ENCODE measurements at regions not wholly inside any gene's neighbourhood (a gene's known extent, or its start where the extent isn't known, plus 50 kb on each side); places are given as distances from the start of the nearest gene placed in this dataset.

GRCh38 chr9:2907411-2907810 is 63.5 kb upstream of the PUM3 start:
- ATAC-seq (ENCODE audit: low read depth) (no peak), DNase-seq (no peak)
- Mint-ChIP-seq H3K4me1 (no peaks in the 10 kb centered on the region), H3K4me3 (no peak overlapping the region), H3K9me3 (no peaks in the 10 kb centered on the region), H3K27me3 (peaks cover 6% of the 10 kb centered on the region), H3K36me3 (ENCODE audit: low read depth) (no peaks in the 10 kb centered on the region), H3K27ac (no peak overlapping the region)
- CTCF ChIA-PET: no interaction called here
- intact Hi-C loops (cut with micrococcal nuclease): no loop called here
- TF ChIP-seq CTCF (IDR thresholded peaks at IDR 0.05): no peak
- POLR2A ChIA-PET: no interaction called here

- Mint-ChIP-seq H3K27ac (no peak overlapping the region), H3K36me3 (ENCODE audit: low read depth) (no peaks in the 10 kb centered on the region), H3K9me3 (no peaks in the 10 kb centered on the region), H3K4me1 (no peaks in the 10 kb centered on the region), H3K27me3 (peaks cover 6% of the 10 kb centered on the region), H3K4me3 (no peak overlapping the region)
- intact Hi-C loops (cut with micrococcal nuclease): no loop called here
- no peak for TF ChIP-seq CTCF (IDR thresholded peaks at IDR 0.05)
- ATAC-seq (ENCODE audit: low read depth): no peak
- ChIA-PET POLR2A (no interaction called here), CTCF (no interaction called here)
- no peak for DNase-seq
Observed at GRCh38 chr9:2904242-2904930, 60.5 kb upstream of the PUM3 start.
